Endothelial cell of umbilical vein (primary cell): ENCODE measurements at regions not wholly inside any gene's neighbourhood (a gene's known extent, or its start where the extent isn't known, plus 50 kb on each side); places are given as distances from the start of the nearest gene placed in this dataset.
"Not testable (repeated sequence)": the region's sequence is repeated elsewhere in the genome, so short reads cannot be mapped to it uniquely, and the experiment has no call there.

Experiments
- EZH2 ChIP-seq: IDR thresholded peaks from 2 replicates; pipeline ENCODE4 v1.6.1; 2012; ENCODE audit warnings: borderline replicate concordance, low read depth, mild to moderate bottlenecking, moderate library complexity, low read length, inconsistent platforms; ENCODE audit not compliant: severe bottlenecking
- FOS ChIP-seq: IDR thresholded peaks from 2 replicates; pipeline ENCODE4 v1.6.1; 2011; ENCODE audit warnings: mild to moderate bottlenecking, low read length, moderate library complexity, borderline replicate concordance; ENCODE audit not compliant: insufficient read depth
- GATA2 ChIP-seq: IDR thresholded peaks from 2 replicates; pipeline ENCODE4 v1.7.0; 2011; ENCODE audit warnings: low read depth, mild to moderate bottlenecking, moderate library complexity, mixed read lengths, low read length; ENCODE audit not compliant: insufficient read length, insufficient read depth
- MYC ChIP-seq: IDR thresholded peaks from one replicate; pipeline ENCODE4 v1.6.1; 2011; ENCODE audit warnings: mild to moderate bottlenecking, low read depth, low read length
- POLR2A ChIP-seq: IDR thresholded peaks from 2 replicates; pipeline ENCODE4 v1.6.1; 2012; ENCODE audit warnings: low read depth, mild to moderate bottlenecking, control low read depth, low read length
- POLR2AphosphoS5 ChIP-seq: IDR thresholded peaks from 2 replicates; pipeline ENCODE4 v1.6.1; 2012; ENCODE audit warnings: low read depth, mild to moderate bottlenecking, control low read depth, low read length, moderate library complexity; ENCODE audit not compliant: insufficient read depth
- TF ChIP-seq, protein P1 (sequence below), 2 donors: IDR thresholded peaks; 1 replicate in 1 of 2; 2 replicates in 1 of 2; pipeline ENCODE4 v1.5.1; 2011; ENCODE audit warnings: low read length in 2 of 2, mild to moderate bottlenecking in 2 of 2, moderate library complexity in 2 of 2, control low read depth in 1 of 2, inconsistent platforms in 1 of 2, low read depth in 1 of 2; ENCODE audit not compliant: insufficient read depth in 1 of 2; ENCODE audit errors: extremely low read depth in 1 of 2
- TF ChIP-seq, protein P2 (sequence below): IDR thresholded peaks from 2 replicates; pipeline ENCODE4 v1.6.1; 2011; ENCODE audit not compliant: insufficient read depth, insufficient read length

DNA sequence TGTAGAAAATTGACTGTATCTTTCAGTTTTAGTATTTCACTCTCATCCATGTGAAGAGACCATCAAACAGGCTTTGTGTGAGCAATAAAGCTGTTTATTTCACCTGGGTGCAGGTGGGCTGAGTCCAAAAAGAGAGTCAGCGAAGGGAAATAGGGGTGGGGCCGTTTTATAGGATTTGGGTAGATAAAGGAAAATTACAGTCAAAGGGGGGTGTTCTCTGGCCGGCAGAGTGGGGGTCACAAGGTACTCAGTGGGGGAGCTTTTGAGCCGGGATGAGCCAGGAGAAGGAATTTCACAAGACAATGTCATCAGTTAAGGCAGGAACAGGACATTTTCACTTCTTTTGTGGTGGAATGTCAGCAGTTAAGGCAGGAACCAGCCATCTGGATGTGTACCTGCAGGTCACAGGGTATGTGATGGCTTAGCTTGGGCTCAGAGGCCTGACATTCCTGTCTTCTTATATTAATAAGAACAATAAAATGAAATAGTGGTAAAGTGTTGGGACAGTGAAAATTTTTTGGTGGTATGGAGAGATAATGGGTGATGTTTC is 482.1 kb upstream of the ADGRL4 start:
- TF ChIP-seq, protein P1, sequence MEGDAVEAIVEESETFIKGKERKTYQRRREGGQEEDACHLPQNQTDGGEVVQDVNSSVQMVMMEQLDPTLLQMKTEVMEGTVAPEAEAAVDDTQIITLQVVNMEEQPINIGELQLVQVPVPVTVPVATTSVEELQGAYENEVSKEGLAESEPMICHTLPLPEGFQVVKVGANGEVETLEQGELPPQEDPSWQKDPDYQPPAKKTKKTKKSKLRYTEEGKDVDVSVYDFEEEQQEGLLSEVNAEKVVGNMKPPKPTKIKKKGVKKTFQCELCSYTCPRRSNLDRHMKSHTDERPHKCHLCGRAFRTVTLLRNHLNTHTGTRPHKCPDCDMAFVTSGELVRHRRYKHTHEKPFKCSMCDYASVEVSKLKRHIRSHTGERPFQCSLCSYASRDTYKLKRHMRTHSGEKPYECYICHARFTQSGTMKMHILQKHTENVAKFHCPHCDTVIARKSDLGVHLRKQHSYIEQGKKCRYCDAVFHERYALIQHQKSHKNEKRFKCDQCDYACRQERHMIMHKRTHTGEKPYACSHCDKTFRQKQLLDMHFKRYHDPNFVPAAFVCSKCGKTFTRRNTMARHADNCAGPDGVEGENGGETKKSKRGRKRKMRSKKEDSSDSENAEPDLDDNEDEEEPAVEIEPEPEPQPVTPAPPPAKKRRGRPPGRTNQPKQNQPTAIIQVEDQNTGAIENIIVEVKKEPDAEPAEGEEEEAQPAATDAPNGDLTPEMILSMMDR (IDR thresholded peaks at IDR 0.05; ENCODE audit: extremely low read depth in 1 of 2, insufficient read depth in 1 of 2, low read depth in 1 of 2, low read length in 2 of 2) = not testable (repeated sequence)
- TF ChIP-seq POLR2AphosphoS5, POLR2A, EZH2, FOS, GATA2, MYC: not testable (repeated sequence)
- TF ChIP-seq, protein P2, sequence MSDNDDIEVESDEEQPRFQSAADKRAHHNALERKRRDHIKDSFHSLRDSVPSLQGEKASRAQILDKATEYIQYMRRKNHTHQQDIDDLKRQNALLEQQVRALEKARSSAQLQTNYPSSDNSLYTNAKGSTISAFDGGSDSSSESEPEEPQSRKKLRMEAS = not testable (repeated sequence)
